ENCODE measurements at regions not wholly inside any gene's neighbourhood (a gene's known extent, or its start where the extent isn't known, plus 50 kb on each side); places are given as distances from the start of the nearest gene placed in this dataset.

- no peak overlapping the region for H3K27ac ChIP-seq (ENCODE audit: extremely low read depth, low read depth, low read length)
- intact Hi-C loops (cut with micrococcal nuclease) (no loop called here), in situ Hi-C loops (cut with MboI) (no loop called here)
- no peak overlapping the region for H3K4me2 ChIP-seq (ENCODE audit: insufficient read depth, low read length)
- H3K9me3 ChIP-seq (replicated peaks; ENCODE audit: control insufficient read depth, insufficient read depth, low read depth, low read length): no peaks in the 10 kb centered on the region
- BruUV-seq (replicated peaks): no TSS peak
- ChIA-PET CTCF (ENCODE audit: low intra/inter-chr PET ratio) (no interaction called here), POLR2A (no interaction called here)
- no peaks in the 10 kb centered on the region for H3K27me3 ChIP-seq (ENCODE audit: control insufficient read depth in 2 of 2, insufficient read depth in 2 of 2, low read length in 2 of 2)
- ATAC-seq (no peak), FAIRE-seq (no peak), DNase-seq (ENCODE audit: extremely low read depth in 1 of 4, low spot score in 3 of 4) (no peak)
- no peak overlapping the region for H3K4me3 ChIP-seq
- no peak overlapping the region for H2AFZ ChIP-seq (ENCODE audit: low read depth, low read length)
- no peak overlapping the region for H3K9ac ChIP-seq (ENCODE audit: insufficient read depth in 1 of 2, low read depth in 2 of 2, low read length in 2 of 2)
- H4K20me1 ChIP-seq (replicated peaks; ENCODE audit: control insufficient read depth, insufficient read depth, low read length): no peaks in the 10 kb centered on the region
- H3K79me2 ChIP-seq (ENCODE audit: control insufficient read depth, insufficient read depth, low read length): no peaks in the 10 kb centered on the region
- H3K36me3 ChIP-seq (ENCODE audit: control insufficient read depth, insufficient read depth, low read length): no peaks in the 10 kb centered on the region
- no peaks in the 10 kb centered on the region for H3K9me1 ChIP-seq (ENCODE audit: control insufficient read depth, insufficient read depth, low read length)
- no peaks in the 10 kb centered on the region for H3K4me1 ChIP-seq (replicated peaks in 1 of 2; ENCODE audit: control insufficient read depth in 2 of 2, insufficient read depth in 2 of 2, low read length in 2 of 2)
- WGBS (ENCODE audit: insufficient coverage, low coverage, missing lambda C conversion rate): 0% methylated on average over 1 of the region's 1 CpG
- TF ChIP-seq SRSF7 (optimal IDR thresholded peaks at IDR 0.05; ENCODE audit: low read depth, low read length): no peak
- TF ChIP-seq ZNF124 (CRISPR knock-in tag; IDR thresholded peaks at IDR 0.05): no peak
- TF ChIP-seq ZNF639 (CRISPR knock-in tag; conservative IDR thresholded peaks at IDR 0.05 in 1 of 2, IDR thresholded peaks at IDR 0.05 in 1 of 2): no peak
- no peak for TF ChIP-seq CBX2 (IDR thresholded peaks at IDR 0.05; ENCODE audit: insufficient read depth, low read length, poor library complexity, severe bottlenecking)
- TF ChIP-seq ZNF318 (IDR thresholded peaks at IDR 0.05; ENCODE audit: borderline replicate concordance in 1 of 2, low read depth in 1 of 2): no peak
- no peak for TF ChIP-seq BRD4 (IDR thresholded peaks at IDR 0.05)
- TF ChIP-seq HMG20A (CRISPR knock-in tag; conservative IDR thresholded peaks at IDR 0.05): no peak
- no peak for TF ChIP-seq BCL6 (CRISPR knock-in tag; IDR thresholded peaks at IDR 0.05)
- TF ChIP-seq RFX1 (IDR thresholded peaks at IDR 0.05): no peak
- TF ChIP-seq ZBTB43 (CRISPR knock-in tag; IDR thresholded peaks at IDR 0.05): no peak
- TF ChIP-seq DACH1 (IDR thresholded peaks at IDR 0.05; ENCODE audit: partially characterized antibody): no peak
- no peak for TF ChIP-seq DIDO1 (tag; IDR thresholded peaks at IDR 0.05; ENCODE audit: low read depth)
- no peak for TF ChIP-seq EZH2 (IDR thresholded peaks at IDR 0.05; ENCODE audit: borderline replicate concordance, low read depth, low read length)
Measured at GRCh38 chr1:163674236-163674635, 352.5 kb downstream of the NUF2 start.

Measured in K562 (cell line).